ENCODE measurements at regions not wholly inside any gene's neighbourhood (a gene's known extent, or its start where the extent isn't known, plus 50 kb on each side); places are given as distances from the start of the nearest gene placed in this dataset.
A peak's percentile ranks its signal among the peaks of the same experiment; 100 is the strongest.

DNA sequence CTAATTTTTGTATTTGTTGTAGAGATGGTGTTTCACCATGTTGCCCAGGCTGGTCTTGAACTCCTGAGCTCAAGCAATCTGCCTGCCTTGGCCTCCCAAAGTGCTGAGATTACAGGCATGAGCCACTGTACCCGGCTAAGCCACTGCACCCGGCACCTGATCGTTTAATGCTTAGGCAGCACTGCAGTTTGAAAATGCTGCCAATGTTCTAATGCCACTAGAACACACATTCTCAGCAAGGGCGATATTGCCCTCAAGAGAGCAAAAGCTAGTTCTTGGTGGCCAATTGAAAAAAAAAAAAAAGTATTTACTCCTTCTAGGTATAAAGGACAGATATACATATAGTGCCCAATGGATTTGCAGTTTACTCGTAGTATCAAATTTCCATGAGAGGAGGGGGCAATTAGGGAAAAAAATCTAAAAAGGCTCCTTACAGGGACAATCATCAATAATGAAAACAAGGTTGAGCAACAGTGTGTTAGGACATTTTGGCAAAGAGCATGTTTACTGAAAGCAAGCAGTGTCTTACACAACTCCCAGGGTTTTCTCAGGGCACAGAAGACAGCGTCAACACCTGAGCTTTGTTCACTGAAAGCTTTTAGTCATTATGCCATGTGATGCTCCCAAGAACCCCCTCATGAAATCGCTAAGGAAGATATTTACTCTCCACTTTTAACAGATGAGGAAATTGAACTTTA lies 199.9 kb upstream of the PKDCC start:
- Histone ChIP-seq H3K36me3 (replicated peaks; ENCODE audit: control insufficient read depth, insufficient read depth, low read length) (no peaks in the 10 kb centered on the region), H3K4me3 (ENCODE audit: insufficient read depth, low read depth, low read length) (no peak overlapping the region), H3K27me3 (ENCODE audit: control insufficient read depth, insufficient read depth, low read length) (peaks cover 7% of the 10 kb centered on the region)
- no peak for DNase-seq

- no peaks in the 10 kb centered on the region; the same call in 1 of the 2 replicates for H3K27me3 ChIP-seq (ENCODE audit: control insufficient read depth, insufficient read depth, low read length)
- no peak for DNase-seq
- H3K36me3 ChIP-seq (replicated peaks; ENCODE audit: control insufficient read depth, insufficient read depth, low read length): no peaks in the 10 kb centered on the region
- no peak overlapping the region for H3K4me3 ChIP-seq (ENCODE audit: insufficient read depth, low read depth, low read length)
Observed at GRCh38 chr2:41851554-41851953, 196.3 kb upstream of the PKDCC start.

DNA sequence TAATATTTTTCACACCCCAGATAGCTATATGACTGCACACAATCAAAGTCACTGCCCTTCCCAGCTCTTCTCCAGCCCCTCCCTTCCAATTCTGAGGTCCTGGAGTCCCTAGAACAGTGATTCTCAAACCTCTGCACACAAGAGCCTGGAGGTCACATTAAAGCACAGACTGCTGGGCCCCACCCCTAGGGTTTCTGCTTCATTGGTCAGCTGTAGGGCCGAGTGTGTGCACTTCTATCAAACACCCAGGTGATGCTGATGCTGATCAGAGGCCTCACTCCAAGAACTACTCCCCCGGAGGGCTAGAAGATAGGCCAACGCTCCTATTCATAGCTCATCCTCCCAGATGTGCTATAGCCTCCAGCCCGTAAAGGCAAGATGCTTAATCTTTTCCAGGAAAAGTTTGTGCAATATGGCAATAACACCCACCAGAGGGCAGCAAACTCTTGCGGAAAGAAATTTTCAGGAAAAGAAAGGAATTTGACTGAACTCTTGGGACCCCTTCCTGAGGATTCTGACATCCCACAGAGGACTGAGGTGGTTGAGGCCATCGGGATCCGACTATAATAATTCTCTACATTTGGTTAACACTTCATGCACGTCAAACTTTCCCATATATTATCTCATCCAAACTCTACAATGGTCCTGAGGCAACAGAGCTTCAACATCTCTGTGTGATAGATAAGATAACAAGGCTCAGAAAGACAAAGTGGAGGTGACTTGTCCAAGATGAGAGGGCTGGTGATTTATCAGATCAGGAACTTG lies 194.2 kb upstream of the PKDCC start:
- DNase-seq: peak; percentile 63
- no peak overlapping the region for H3K4me3 ChIP-seq (ENCODE audit: insufficient read depth, low read depth, low read length)
- H3K27me3 ChIP-seq (ENCODE audit: control insufficient read depth, insufficient read depth, low read length): no peaks in the 10 kb centered on the region
- no peaks in the 10 kb centered on the region for H3K36me3 ChIP-seq (replicated peaks; ENCODE audit: control insufficient read depth, insufficient read depth, low read length)

DNA sequence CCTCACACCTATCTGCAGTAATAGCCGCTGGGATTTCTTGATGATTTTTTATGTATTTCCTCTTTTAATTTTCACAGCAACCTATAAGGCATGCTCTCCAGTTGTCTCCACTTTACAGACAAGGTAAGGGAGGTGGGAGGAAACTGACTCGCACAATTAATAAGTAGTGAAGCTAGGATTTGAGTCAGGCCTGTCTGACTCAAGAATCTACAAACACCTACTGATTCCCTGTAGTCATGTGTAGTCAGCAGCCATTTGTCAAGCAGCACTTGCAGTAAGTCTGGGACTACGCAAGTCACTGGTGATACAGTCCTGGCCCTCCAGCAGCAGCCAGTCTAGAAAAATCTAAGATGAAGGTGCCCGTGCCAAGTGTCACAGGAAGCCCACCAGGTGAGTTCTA lies 193.6 kb upstream of the PKDCC start:
- Histone ChIP-seq H3K36me3 (replicated peaks; ENCODE audit: control insufficient read depth, insufficient read depth, low read length) (no peaks in the 10 kb centered on the region), H3K27me3 (ENCODE audit: control insufficient read depth, insufficient read depth, low read length) (no peaks in the 10 kb centered on the region), H3K4me3 (ENCODE audit: insufficient read depth, low read depth, low read length) (no peak overlapping the region)
- no peak for DNase-seq

DNA sequence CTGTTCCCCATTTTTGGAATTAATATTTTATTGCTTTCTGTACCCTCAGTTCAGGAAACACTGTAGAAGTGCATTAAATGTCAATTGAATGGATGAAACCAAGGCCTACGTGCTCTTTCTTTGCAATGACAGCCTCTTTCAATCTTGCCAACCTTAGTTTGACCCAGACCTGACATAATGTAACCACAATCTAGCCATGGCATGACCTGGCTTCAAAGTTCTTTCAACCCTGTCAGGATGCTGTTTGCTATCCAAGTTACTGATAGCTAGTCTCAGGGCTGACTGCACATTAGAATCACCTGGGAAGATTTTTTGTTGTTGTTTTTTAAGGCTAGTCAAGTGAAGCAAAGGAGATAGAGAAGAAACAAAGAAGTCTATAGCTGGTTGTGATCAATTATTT lies 190.9 kb upstream of the PKDCC start:
- no peak for DNase-seq
- H3K4me3 ChIP-seq (ENCODE audit: insufficient read depth, low read depth, low read length): no peak overlapping the region
- no peaks in the 10 kb centered on the region for H3K27me3 ChIP-seq (ENCODE audit: control insufficient read depth, insufficient read depth, low read length)
- H3K36me3 ChIP-seq (replicated peaks; ENCODE audit: control insufficient read depth, insufficient read depth, low read length): no peaks in the 10 kb centered on the region

- DNase-seq: no peak
- H3K27me3 ChIP-seq (ENCODE audit: control insufficient read depth, insufficient read depth, low read length): no peaks in the 10 kb centered on the region
- no peak overlapping the region for H3K4me3 ChIP-seq (ENCODE audit: insufficient read depth, low read depth, low read length)
- H3K36me3 ChIP-seq (replicated peaks; ENCODE audit: control insufficient read depth, insufficient read depth, low read length): no peaks in the 10 kb centered on the region
Observed at GRCh38 chr2:41859615-41860514, 188.0 kb upstream of the PKDCC start.

GRCh38 chr2:41863062-41863461 lies 184.8 kb upstream of the PKDCC start:
- Histone ChIP-seq H3K4me3 (ENCODE audit: insufficient read depth, low read depth, low read length) (no peak overlapping the region), H3K27me3 (ENCODE audit: control insufficient read depth, insufficient read depth, low read length) (no peaks in the 10 kb centered on the region), H3K36me3 (replicated peaks; ENCODE audit: control insufficient read depth, insufficient read depth, low read length) (no peaks in the 10 kb centered on the region)
- no peak for DNase-seq

DNA sequence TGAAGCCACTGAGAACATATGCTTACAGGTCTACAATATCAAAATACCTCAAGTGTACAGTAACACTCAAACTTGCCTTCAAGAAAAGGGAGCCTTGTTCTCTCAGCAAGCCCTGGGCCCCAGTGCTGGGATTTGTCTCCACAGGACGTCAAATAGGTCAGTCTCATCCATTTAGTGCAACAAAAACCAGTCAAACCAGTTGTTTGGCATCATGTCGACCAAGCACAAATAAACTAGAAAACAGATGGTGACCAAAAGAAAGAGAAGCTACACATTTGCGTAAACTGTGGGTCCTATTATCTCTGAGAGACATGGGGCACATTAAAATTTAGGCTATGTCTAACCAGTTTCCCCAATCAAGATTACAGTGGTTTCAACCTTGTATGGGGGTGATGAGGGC lies 182.6 kb upstream of the PKDCC start:
- no peak for DNase-seq
- H3K4me3 ChIP-seq (ENCODE audit: insufficient read depth, low read depth, low read length): no peak overlapping the region
- no peaks in the 10 kb centered on the region; the same call in 1 of the 2 replicates for H3K27me3 ChIP-seq (ENCODE audit: control insufficient read depth, insufficient read depth, low read length)
- no peaks in the 10 kb centered on the region for H3K36me3 ChIP-seq (replicated peaks; ENCODE audit: control insufficient read depth, insufficient read depth, low read length)

- no peak overlapping the region for H3K4me3 ChIP-seq (ENCODE audit: insufficient read depth, low read depth, low read length)
- peaks cover 2% of the 10 kb centered on the region; the same call in 1 of the 2 replicates for H3K27me3 ChIP-seq (ENCODE audit: control insufficient read depth, insufficient read depth, low read length)
- no peaks in the 10 kb centered on the region for H3K36me3 ChIP-seq (replicated peaks; ENCODE audit: control insufficient read depth, insufficient read depth, low read length)
- DNase-seq: no peak
Observed at GRCh38 chr2:41867553-41867952, 180.3 kb upstream of the PKDCC start.

GRCh38 chr2:41869542-41870264 lies 178.1 kb upstream of the PKDCC start:
- peak; percentile 81 for DNase-seq
- Histone ChIP-seq H3K27me3 (ENCODE audit: control insufficient read depth, insufficient read depth, low read length) (peaks cover 2% of the 10 kb centered on the region; the same call in 1 of the 2 replicates), H3K36me3 (replicated peaks; ENCODE audit: control insufficient read depth, insufficient read depth, low read length) (no peaks in the 10 kb centered on the region), H3K4me3 (ENCODE audit: insufficient read depth, low read depth, low read length) (no peak overlapping the region)

- no peak overlapping the region for H3K4me3 ChIP-seq (ENCODE audit: insufficient read depth, low read depth, low read length)
- DNase-seq: no peak
- H3K27me3 ChIP-seq (ENCODE audit: control insufficient read depth, insufficient read depth, low read length): peaks cover 2% of the 10 kb centered on the region; the same call in 1 of the 2 replicates
- H3K36me3 ChIP-seq (replicated peaks; ENCODE audit: control insufficient read depth, insufficient read depth, low read length): no peaks in the 10 kb centered on the region
Observed at GRCh38 chr2:41870265-41870585, 177.6 kb upstream of the PKDCC start.

GRCh38 chr2:41871080-41871479 lies 176.7 kb upstream of the PKDCC start:
- no peaks in the 10 kb centered on the region for H3K36me3 ChIP-seq (replicated peaks; ENCODE audit: control insufficient read depth, insufficient read depth, low read length)
- H3K27me3 ChIP-seq (ENCODE audit: control insufficient read depth, insufficient read depth, low read length): peaks cover 2% of the 10 kb centered on the region; the same call in 1 of the 2 replicates
- DNase-seq: peak; percentile 72
- H3K4me3 ChIP-seq (ENCODE audit: insufficient read depth, low read depth, low read length): no peak overlapping the region

DNA sequence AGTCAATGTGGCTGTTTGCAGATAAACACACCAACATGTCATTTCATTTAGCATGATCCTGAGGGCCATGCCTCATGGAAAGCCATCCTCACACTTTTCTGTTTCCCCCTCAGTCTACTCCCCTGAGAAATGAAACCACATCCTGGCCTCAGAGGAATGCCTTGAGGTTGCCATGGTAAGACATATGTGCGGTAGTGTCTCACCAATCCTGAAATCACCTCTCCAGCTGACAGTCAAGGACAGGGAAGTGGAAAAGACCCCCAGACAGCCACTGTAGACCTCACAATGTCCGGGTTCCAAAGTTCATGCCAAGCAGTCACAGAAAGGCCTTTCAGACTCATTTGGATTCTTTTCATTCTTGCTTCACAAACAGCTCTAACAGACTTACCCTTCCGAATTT lies 175.2 kb upstream of the PKDCC start:
- Histone ChIP-seq H3K27me3 (ENCODE audit: control insufficient read depth, insufficient read depth, low read length) (peaks cover 2% of the 10 kb centered on the region; the same call in 1 of the 2 replicates), H3K36me3 (replicated peaks; ENCODE audit: control insufficient read depth, insufficient read depth, low read length) (no peaks in the 10 kb centered on the region), H3K4me3 (ENCODE audit: insufficient read depth, low read depth, low read length) (no peak overlapping the region)
- no peak for DNase-seq
